ENCODE measurements at regions not wholly inside any gene's neighbourhood (a gene's known extent, or its start where the extent isn't known, plus 50 kb on each side); places are given as distances from the start of the nearest gene placed in this dataset.

GRCh38 chr7:36802459-36803135, 78.3 kb upstream of the AOAH start:
- ChIA-PET CTCF (interaction anchor here (0.6 kb wide), 1 partner anchor 695 kb away, joined by 3 read pairs; no protein-coding TSS in a partner anchor), POLR2A (no interaction called here)
- Histone ChIP-seq H3K4me3 (ENCODE audit: low read depth, low read length) (no peak overlapping the region), H3K9me3 (ENCODE audit: control insufficient read depth, insufficient read depth, low read depth, low read length) (no peaks in the 10 kb centered on the region), H3K4me1 (ENCODE audit: control insufficient read depth, insufficient read depth, low read length) (no peaks in the 10 kb centered on the region), H3K27ac (ENCODE audit: extremely low read depth, low read depth, low read length) (no peak overlapping the region), H3K36me3 (ENCODE audit: control insufficient read depth in 2 of 2, insufficient read depth in 1 of 2, low read length in 2 of 2) (no peaks in the 10 kb centered on the region)
- TF ChIP-seq ZNF324 (tag by site-specific recombination; IDR thresholded peaks at IDR 0.05) (no peak), ZNF664 (tag by site-specific recombination; IDR thresholded peaks at IDR 0.05) (no peak), ZNF785 (tag by site-specific recombination; IDR thresholded peaks at IDR 0.05) (no peak), KLF1 (tag by site-specific recombination; IDR thresholded peaks at IDR 0.05) (no peak)
- TF ChIP-seq, protein P1, sequence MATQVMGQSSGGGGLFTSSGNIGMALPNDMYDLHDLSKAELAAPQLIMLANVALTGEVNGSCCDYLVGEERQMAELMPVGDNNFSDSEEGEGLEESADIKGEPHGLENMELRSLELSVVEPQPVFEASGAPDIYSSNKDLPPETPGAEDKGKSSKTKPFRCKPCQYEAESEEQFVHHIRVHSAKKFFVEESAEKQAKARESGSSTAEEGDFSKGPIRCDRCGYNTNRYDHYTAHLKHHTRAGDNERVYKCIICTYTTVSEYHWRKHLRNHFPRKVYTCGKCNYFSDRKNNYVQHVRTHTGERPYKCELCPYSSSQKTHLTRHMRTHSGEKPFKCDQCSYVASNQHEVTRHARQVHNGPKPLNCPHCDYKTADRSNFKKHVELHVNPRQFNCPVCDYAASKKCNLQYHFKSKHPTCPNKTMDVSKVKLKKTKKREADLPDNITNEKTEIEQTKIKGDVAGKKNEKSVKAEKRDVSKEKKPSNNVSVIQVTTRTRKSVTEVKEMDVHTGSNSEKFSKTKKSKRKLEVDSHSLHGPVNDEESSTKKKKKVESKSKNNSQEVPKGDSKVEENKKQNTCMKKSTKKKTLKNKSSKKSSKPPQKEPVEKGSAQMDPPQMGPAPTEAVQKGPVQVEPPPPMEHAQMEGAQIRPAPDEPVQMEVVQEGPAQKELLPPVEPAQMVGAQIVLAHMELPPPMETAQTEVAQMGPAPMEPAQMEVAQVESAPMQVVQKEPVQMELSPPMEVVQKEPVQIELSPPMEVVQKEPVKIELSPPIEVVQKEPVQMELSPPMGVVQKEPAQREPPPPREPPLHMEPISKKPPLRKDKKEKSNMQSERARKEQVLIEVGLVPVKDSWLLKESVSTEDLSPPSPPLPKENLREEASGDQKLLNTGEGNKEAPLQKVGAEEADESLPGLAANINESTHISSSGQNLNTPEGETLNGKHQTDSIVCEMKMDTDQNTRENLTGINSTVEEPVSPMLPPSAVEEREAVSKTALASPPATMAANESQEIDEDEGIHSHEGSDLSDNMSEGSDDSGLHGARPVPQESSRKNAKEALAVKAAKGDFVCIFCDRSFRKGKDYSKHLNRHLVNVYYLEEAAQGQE (tag by site-specific recombination; IDR thresholded peaks at IDR 0.05): no peak

- ChIA-PET POLR2A (no interaction called here), CTCF (interaction anchor here (0.6 kb wide), 1 partner anchor 385 kb away, joined by 3 read pairs; no protein-coding TSS in a partner anchor)
- Histone ChIP-seq H3K4me3 (ENCODE audit: low read depth, low read length) (no peak overlapping the region), H3K36me3 (ENCODE audit: control insufficient read depth in 2 of 2, insufficient read depth in 1 of 2, low read length in 2 of 2) (no peaks in the 10 kb centered on the region), H3K9me3 (ENCODE audit: control insufficient read depth, insufficient read depth, low read depth, low read length) (no peaks in the 10 kb centered on the region), H3K4me1 (ENCODE audit: control insufficient read depth, insufficient read depth, low read length) (no peaks in the 10 kb centered on the region), H3K27ac (ENCODE audit: extremely low read depth, low read depth, low read length) (no peak overlapping the region)
- no peak for TF ChIP-seq ZNF843 (tag by site-specific recombination; IDR thresholded peaks at IDR 0.05)
- no peak for TF ChIP-seq ZNF112 (tag by site-specific recombination; IDR thresholded peaks at IDR 0.05)
- no peak for TF ChIP-seq ZNF157 (tag by site-specific recombination; IDR thresholded peaks at IDR 0.05)
- TF ChIP-seq ZNF335 (tag by site-specific recombination; conservative IDR thresholded peaks at IDR 0.05): no peak
- TF ChIP-seq ZNF239 (tag by site-specific recombination; IDR thresholded peaks at IDR 0.05): no peak
- TF ChIP-seq, protein P2, sequence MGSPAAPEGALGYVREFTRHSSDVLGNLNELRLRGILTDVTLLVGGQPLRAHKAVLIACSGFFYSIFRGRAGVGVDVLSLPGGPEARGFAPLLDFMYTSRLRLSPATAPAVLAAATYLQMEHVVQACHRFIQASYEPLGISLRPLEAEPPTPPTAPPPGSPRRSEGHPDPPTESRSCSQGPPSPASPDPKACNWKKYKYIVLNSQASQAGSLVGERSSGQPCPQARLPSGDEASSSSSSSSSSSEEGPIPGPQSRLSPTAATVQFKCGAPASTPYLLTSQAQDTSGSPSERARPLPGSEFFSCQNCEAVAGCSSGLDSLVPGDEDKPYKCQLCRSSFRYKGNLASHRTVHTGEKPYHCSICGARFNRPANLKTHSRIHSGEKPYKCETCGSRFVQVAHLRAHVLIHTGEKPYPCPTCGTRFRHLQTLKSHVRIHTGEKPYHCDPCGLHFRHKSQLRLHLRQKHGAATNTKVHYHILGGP (tag by site-specific recombination; IDR thresholded peaks at IDR 0.05): no peak
- TF ChIP-seq ZNF214 (tag by site-specific recombination; IDR thresholded peaks at IDR 0.05; ENCODE audit: borderline replicate concordance): no peak
- TF ChIP-seq ZNF530 (tag by site-specific recombination; IDR thresholded peaks at IDR 0.05; ENCODE audit: low read depth): no peak
- TF ChIP-seq ZNF645 (tag by site-specific recombination; IDR thresholded peaks at IDR 0.05): no peak
- no peak for TF ChIP-seq PRDM2 (tag by site-specific recombination; IDR thresholded peaks at IDR 0.05; ENCODE audit: borderline replicate concordance)
- TF ChIP-seq, protein P1 (tag by site-specific recombination; IDR thresholded peaks at IDR 0.05): no peak
Observed at GRCh38 chr7:36796850-36797536, 72.7 kb upstream of the AOAH start.
